Nephron (organoid): ENCODE measurements at regions not wholly inside any gene's neighbourhood (a gene's known extent, or its start where the extent isn't known, plus 50 kb on each side); places are given as distances from the start of the nearest gene placed in this dataset.

ENCODE experiments used
- H3K27ac Mint-ChIP-seq, 3 experiments: 2 replicates each; pipeline ENCODE4 v1.8.0; 2020; ENCODE audit warnings: mixed read lengths in 3 of 3, mild to moderate bottlenecking in 2 of 3, moderate library complexity in 1 of 3
- H3K27me3 Mint-ChIP-seq: 2 replicates; pipeline ENCODE4 v1.8.0; 2021; ENCODE audit warnings: low read depth, mild to moderate bottlenecking, moderate library complexity, mixed read lengths
- H3K36me3 Mint-ChIP-seq: 2 replicates; pipeline ENCODE4 v1.8.0; 2020; ENCODE audit warnings: low read depth, mixed read lengths
- H3K4me1 Mint-ChIP-seq: 2 replicates; pipeline ENCODE4 v1.8.0; 2020; ENCODE audit warnings: mixed read lengths
- H3K4me3 Mint-ChIP-seq, 3 experiments: 2 replicates each; pipeline ENCODE4 v1.8.0; 2020; ENCODE audit warnings: mild to moderate bottlenecking in 3 of 3, mixed read lengths in 3 of 3, moderate library complexity in 2 of 3
- H3K9me3 Mint-ChIP-seq: 2 replicates; pipeline ENCODE4 v1.8.0; 2020; ENCODE audit warnings: mixed read lengths
- CTCF ChIP-seq, 3 experiments: fragments of 200-600 bp; sonication (generic); IDR thresholded peaks; one replicate each; pipeline ENCODE4 v1.5.0; 2021; ENCODE audit warnings: antibody characterized with exemption in 3 of 3; ENCODE audit not compliant: unreplicated experiment in 3 of 3

GRCh38 chr17:13862346-13862745 lies 207.0 kb upstream of the COX10 start:
- Mint-ChIP-seq H3K4me1 (no peaks in the 10 kb centered on the region), H3K4me3 (no peak overlapping the region), H3K9me3 (peaks cover 27% of the 10 kb centered on the region), H3K27ac (no peak overlapping the region), H3K27me3 (peaks cover 4% of the 10 kb centered on the region), H3K36me3 (peaks cover 24% of the 10 kb centered on the region)
- no peak for TF ChIP-seq CTCF (IDR thresholded peaks at IDR 0.05; ENCODE audit: unreplicated experiment in 3 of 3)

GRCh38 chr17:13863436-13863835 lies 205.9 kb upstream of the COX10 start:
- Mint-ChIP-seq H3K36me3 (peaks cover 23% of the 10 kb centered on the region), H3K9me3 (peaks cover 22% of the 10 kb centered on the region), H3K27ac (no peak overlapping the region), H3K4me1 (no peaks in the 10 kb centered on the region), H3K27me3 (peaks cover 2% of the 10 kb centered on the region), H3K4me3 (no peak overlapping the region)
- no peak for TF ChIP-seq CTCF (IDR thresholded peaks at IDR 0.05; ENCODE audit: unreplicated experiment in 3 of 3)

GRCh38 chr17:13864521-13864920 lies 204.8 kb upstream of the COX10 start:
- Mint-ChIP-seq H3K27ac (no peak overlapping the region), H3K9me3 (peaks cover 16% of the 10 kb centered on the region)
- TF ChIP-seq CTCF (IDR thresholded peaks at IDR 0.05; ENCODE audit: unreplicated experiment in 3 of 3) = no peak

GRCh38 chr17:13865650-13866049 lies 203.7 kb upstream of the COX10 start:
- peaks cover 4% of the 10 kb centered on the region for H3K27me3 Mint-ChIP-seq
- no peak overlapping the region for H3K4me3 Mint-ChIP-seq
- H3K9me3 Mint-ChIP-seq = peaks cover 12% of the 10 kb centered on the region
- TF ChIP-seq CTCF (IDR thresholded peaks at IDR 0.05; ENCODE audit: unreplicated experiment in 3 of 3) = no peak
- H3K36me3 Mint-ChIP-seq = peaks cover 16% of the 10 kb centered on the region
- H3K4me1 Mint-ChIP-seq = no peaks in the 10 kb centered on the region
- no peak overlapping the region for H3K27ac Mint-ChIP-seq

More at GRCh38 chr17:13864521-13864920, 204.8 kb upstream of the COX10 start:
- Mint-ChIP-seq H3K4me3 (no peak overlapping the region), H3K4me1 (no peaks in the 10 kb centered on the region), H3K27me3 (no peaks in the 10 kb centered on the region), H3K36me3 (peaks cover 20% of the 10 kb centered on the region)

- Mint-ChIP-seq H3K36me3 (peaks cover 12% of the 10 kb centered on the region), H3K4me1 (no peaks in the 10 kb centered on the region), H3K4me3 (no peak overlapping the region), H3K9me3 (peaks cover 5% of the 10 kb centered on the region), H3K27ac (no peak overlapping the region), H3K27me3 (peaks cover 4% of the 10 kb centered on the region)
- TF ChIP-seq CTCF (IDR thresholded peaks at IDR 0.05; ENCODE audit: unreplicated experiment in 3 of 3) = no peak
Measured at GRCh38 chr17:13869331-13869940, 199.9 kb upstream of the COX10 start.

- Mint-ChIP-seq H3K4me1 (no peaks in the 10 kb centered on the region), H3K36me3 (peaks cover 4% of the 10 kb centered on the region), H3K27ac (no peak overlapping the region), H3K9me3 (peaks cover 5% of the 10 kb centered on the region), H3K4me3 (no peak overlapping the region), H3K27me3 (peaks cover 4% of the 10 kb centered on the region)
- TF ChIP-seq CTCF (IDR thresholded peaks at IDR 0.05; ENCODE audit: unreplicated experiment in 3 of 3) = no peak
Measured at GRCh38 chr17:13871261-13871660, 198.0 kb upstream of the COX10 start.
